Thymus (tissue), 11 donors: ENCODE measurements at regions not wholly inside any gene's neighbourhood (a gene's known extent, or its start where the extent isn't known, plus 50 kb on each side); places are given as distances from the start of the nearest gene placed in this dataset.
"Not testable (repeated sequence)": the region's sequence is repeated elsewhere in the genome, so short reads cannot be mapped to it uniquely, and the experiment has no call there.

ENCODE experiments used
- DNase-seq, 9 donors: peaks; one replicate each; pipeline ENCODE4 v3.0.0-alpha.2; 2013; ENCODE audit warnings: low spot score in 9 of 9, low read depth in 6 of 9, missing footprints in 1 of 9
- H3K27ac ChIP-seq, 2 donors: one replicate each; pipeline ENCODE4 v1.5.1; 2013; ENCODE audit warnings: control low read depth in 1 of 2, low read depth in 1 of 2, low read length in 1 of 2, mild to moderate bottlenecking in 1 of 2, moderate library complexity in 1 of 2
- H3K27me3 ChIP-seq, 2 donors: one replicate each; pipeline ENCODE4 v1.5.1; 2013; ENCODE audit warnings: low read length in 1 of 2; ENCODE audit not compliant: control insufficient read depth in 2 of 2, insufficient read depth in 1 of 2
- H3K36me3 ChIP-seq, 2 donors: one replicate each; pipeline ENCODE4 v1.5.1; 2013; ENCODE audit warnings: low read length in 1 of 2, mild to moderate bottlenecking in 1 of 2, moderate library complexity in 1 of 2; ENCODE audit not compliant: control insufficient read depth in 2 of 2, insufficient read depth in 2 of 2
- H3K4me1 ChIP-seq, 2 donors: one replicate each; pipeline ENCODE4 v1.5.1; 2013; ENCODE audit warnings: low read length in 2 of 2; ENCODE audit not compliant: control insufficient read depth in 2 of 2, insufficient read depth in 2 of 2
- H3K4me3 ChIP-seq, 2 donors: one replicate each; pipeline ENCODE4 v1.5.1; 2013; ENCODE audit warnings: low read length in 2 of 2, control low read depth in 1 of 2, mild to moderate bottlenecking in 1 of 2
- H3K9me3 ChIP-seq, 2 donors: one replicate each; pipeline ENCODE4 v1.5.1; 2013; ENCODE audit warnings: low read length in 1 of 2, mild to moderate bottlenecking in 1 of 2; ENCODE audit not compliant: control insufficient read depth in 2 of 2, insufficient read depth in 1 of 2
- WGBS: extraction: QIAGEN DNeasy Blood & Tissue Kit; methylation state at CpG from one replicate; pipeline ENCODE4 v1.1.7; 2013; 5-methylcytosine and 5-hydroxymethylcytosine counted together
- donor health status: healthy.

DNA sequence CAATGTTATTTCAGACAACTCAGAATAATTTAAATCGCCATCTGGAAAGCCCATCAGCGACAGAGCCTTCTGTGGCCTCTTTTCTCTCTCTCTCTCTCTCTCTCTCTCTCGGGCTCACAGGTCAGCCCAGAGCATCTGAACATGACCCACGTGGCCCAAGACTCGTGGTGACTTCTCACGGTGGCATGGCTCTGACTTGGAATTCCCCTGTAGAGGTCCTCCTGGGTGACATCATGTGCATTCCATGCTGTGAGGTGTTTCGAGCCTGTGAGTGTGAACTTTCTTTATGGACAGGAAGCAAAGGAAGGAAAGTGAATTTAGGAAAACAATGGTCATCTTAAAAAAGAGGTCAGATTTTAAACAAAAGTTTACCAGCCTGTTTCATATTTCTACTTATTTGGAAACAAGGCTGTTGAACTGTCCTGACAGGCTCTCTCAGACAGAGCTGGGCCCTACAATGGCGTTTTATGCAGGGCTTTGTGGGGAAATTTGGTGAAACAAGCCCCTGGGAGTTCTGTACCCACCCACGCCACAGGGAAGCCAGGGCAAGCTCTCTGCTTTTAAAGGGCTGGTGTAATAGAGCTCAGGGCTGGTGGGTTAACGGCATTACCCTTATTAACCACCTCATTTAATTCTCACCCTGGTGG lies 359.7 kb upstream of the ZNF32 start:
- no peaks in the 10 kb centered on the region for H3K36me3 ChIP-seq
- peaks cover 0 to 4% of the 10 kb centered on the region in 2 donors for H3K4me1 ChIP-seq
- H3K9me3 ChIP-seq, result no peaks in the 10 kb centered on the region
- H3K4me3 ChIP-seq, result no peak overlapping the region
- DNase-seq, result no peak
- no peak overlapping the region for H3K27ac ChIP-seq
- WGBS, result 90% methylated on average over 10 of the region's 10 CpGs
- H3K27me3 ChIP-seq, result no peaks in the 10 kb centered on the region

DNA sequence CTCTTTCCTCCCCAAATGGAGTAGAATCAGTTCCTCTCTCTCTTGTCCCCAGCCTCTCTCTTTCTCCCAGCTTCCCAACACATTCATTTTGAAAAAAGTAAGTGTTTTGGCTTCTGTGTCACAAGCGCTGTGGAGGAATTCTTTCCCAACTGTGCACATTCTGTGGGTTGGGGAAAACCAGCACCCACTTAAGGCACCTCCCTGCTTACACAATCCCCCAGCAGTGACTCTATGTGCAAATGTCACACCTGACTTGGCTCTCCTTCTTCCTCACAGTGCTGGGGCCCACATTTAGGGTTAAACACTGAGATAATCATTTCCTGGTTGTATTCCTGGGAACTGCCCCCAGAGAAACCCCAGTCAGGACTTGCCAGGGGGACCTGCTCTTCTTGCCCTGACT lies 358.1 kb upstream of the ZNF32 start:
- Histone ChIP-seq H3K27ac (no peak overlapping the region), H3K4me3 (no peak overlapping the region), H3K27me3 (no peaks in the 10 kb centered on the region), H3K4me1 (peaks cover 0 to 4% of the 10 kb centered on the region in 2 donors), H3K9me3 (no peaks in the 10 kb centered on the region), H3K36me3 (no peaks in the 10 kb centered on the region)
- 95% methylated on average over 1 of the region's 1 CpG for WGBS
- DNase-seq, result no peak

DNA sequence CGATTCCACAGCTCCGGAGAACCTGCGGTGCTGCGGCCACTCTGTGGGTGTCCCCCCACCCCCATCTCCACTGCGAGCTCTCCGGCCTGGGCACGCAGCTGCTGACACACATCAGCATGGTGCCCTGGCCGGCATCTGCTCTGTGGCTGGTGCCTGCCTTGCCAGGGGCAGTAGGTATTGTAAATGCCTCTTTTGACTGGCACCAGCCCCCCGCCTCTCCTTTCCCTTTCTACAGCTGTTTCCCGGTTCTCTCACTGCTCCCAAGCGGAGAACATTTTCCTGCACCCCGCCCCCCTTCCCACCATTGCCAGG lies 357.1 kb upstream of the ZNF32 start:
- 89% methylated on average over 12 of the region's 12 CpGs for WGBS
- no peaks in the 10 kb centered on the region for H3K36me3 ChIP-seq
- H3K4me3 ChIP-seq, result no peak overlapping the region
- H3K27ac ChIP-seq, result no peak overlapping the region
- no peaks in the 10 kb centered on the region for H3K9me3 ChIP-seq
- H3K27me3 ChIP-seq, result no peaks in the 10 kb centered on the region
- H3K4me1 ChIP-seq, result peaks cover 0 to 4% of the 10 kb centered on the region in 2 donors
- no peak for DNase-seq

DNA sequence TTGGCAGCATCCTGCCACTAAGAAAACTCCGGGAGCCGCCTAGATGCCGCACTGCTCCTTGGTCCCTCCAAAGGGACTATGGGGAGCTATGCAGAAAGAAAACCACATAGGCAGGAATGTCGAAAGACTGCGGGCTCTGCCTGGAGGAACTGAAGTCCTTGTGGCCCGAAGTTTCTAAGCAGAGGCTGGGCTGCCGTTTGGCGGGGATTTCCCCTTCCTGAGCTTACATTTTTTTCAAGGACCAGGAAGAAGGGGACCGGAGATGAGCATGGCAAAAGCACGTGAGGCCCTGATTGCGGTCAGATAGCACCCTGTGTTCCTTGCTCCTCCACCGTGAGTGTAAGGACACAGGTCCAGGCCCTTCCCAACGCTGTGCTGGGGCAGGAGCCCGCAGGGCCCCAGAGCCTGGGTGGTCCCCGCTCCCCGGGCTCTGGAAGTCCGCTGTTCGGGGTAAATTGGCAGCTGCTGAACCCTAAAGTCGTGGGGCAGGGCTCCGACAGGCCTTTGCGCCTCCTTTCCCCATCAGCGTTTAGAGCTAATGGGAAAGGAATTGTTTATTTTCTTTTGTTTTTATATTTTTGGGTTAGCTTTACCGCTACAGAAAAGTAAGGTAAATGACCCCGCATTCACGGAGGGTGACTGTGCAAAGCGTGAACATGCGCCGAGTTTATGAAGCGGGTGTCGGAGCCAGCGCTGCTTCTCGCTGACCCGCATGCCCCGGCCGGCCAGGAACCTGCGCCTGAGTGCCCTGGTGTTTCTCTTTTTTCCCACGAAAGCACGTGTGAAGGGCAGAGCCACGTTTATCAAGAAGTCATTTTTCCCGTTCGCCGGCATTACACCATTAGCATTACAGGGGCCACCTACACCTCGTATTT lies 356.5 kb upstream of the ZNF32 start:
- Histone ChIP-seq H3K4me1 (peaks cover 0 to 4% of the 10 kb centered on the region in 2 donors), H3K9me3 (no peaks in the 10 kb centered on the region), H3K27ac (no peak overlapping the region), H3K36me3 (no peaks in the 10 kb centered on the region), H3K4me3 (no peak overlapping the region), H3K27me3 (no peaks in the 10 kb centered on the region)
- DNase-seq, result no peak
- 88% methylated on average over 43 of the region's 43 CpGs for WGBS

DNA sequence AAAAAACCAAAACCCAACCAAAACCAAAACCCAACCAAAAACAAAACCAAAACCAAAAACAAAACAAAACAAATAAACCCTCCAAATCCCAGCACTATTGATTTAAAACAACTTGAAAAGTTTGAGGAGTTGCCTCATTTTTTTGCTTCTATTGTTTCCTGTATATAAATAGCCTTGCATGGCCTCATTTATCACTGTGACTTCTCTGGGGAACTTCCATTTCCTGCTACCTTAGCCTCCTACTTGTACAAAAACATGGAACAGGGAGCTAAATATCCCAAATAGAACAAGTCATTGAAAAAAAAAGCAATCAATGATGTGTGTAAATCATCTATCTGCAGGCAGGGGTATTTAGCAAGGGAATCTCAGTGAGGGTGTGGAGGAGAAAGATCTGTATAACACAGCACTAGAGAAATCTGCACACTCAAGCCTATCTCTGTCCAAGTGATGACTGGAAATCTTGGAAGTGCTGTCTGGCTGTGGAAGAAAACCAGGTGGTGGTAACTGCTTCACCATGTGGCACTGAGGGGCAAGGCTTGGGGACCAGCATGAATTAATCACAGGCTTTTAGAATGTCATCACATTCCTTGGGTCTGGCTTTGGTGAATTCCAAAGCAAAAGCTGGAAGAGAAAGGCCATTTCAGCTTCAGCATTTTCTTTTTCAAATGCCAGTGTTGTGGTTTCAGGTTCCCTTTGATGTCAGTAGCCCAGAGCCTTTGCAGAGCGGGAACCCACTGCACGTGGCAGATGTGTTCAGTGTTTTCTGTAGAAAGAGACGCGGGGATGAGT lies 349.5 kb upstream of the ZNF32 start:
- 32% methylated on average over 4 of the region's 4 CpGs for WGBS
- Histone ChIP-seq H3K4me1 (no peaks in the 10 kb centered on the region), H3K36me3 (no peaks in the 10 kb centered on the region), H3K9me3 (no peaks in the 10 kb centered on the region), H3K27me3 (no peaks in the 10 kb centered on the region), H3K27ac (no peak overlapping the region), H3K4me3 (no peak overlapping the region)
- DNase-seq, result peak in 1 of 9 donors; percentile 14

DNA sequence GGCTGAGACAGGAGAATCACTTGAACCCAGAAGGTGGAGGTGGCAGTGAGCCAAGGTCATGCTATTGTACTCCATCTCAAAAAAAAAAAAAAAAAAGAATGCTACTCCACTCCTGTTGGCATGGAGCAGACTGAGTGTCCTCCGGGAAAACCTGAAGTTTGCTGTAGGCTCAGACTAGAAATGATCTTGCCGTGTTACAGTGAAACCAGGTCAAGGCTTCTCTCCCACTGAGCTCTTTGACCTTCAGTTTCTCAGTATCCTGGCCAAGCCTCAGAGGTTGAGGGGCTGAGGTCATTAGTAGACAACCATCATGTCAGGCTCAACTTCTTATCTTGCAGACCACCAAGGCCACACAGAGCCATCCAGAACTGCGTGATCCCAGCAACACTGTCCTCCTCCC lies 348.6 kb upstream of the ZNF32 start:
- no peaks in the 10 kb centered on the region for H3K4me1 ChIP-seq
- WGBS, result 89% methylated on average over 3 of the region's 3 CpGs
- H3K4me3 ChIP-seq, result no peak overlapping the region
- no peaks in the 10 kb centered on the region for H3K36me3 ChIP-seq
- DNase-seq, result no peak
- H3K9me3 ChIP-seq, result no peaks in the 10 kb centered on the region
- H3K27ac ChIP-seq, result no peak overlapping the region
- H3K27me3 ChIP-seq, result no peaks in the 10 kb centered on the region

DNA sequence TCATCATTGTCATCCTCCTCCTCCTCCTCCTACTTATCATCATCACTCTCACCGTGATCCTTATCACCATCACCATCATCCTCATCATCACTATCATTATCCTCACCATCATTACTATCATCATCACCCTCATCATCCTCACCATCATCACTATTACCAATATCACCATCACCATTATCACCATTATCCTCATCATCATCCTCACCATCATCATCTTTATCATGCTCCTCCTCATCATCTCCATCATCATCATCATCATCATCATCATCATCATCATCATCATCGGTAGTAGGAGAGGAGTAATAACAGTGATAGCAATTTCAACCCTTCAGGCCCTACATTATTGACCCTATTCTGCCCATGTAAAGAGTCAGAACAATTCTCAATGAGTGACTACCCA lies 345.9 kb upstream of the ZNF32 start:
- Histone ChIP-seq H3K27ac (no peak overlapping the region), H3K27me3 (no peaks in the 10 kb centered on the region), H3K4me1 (no peaks in the 10 kb centered on the region), H3K4me3 (no peak overlapping the region), H3K9me3 (no peaks in the 10 kb centered on the region), H3K36me3 (no peaks in the 10 kb centered on the region)
- WGBS, result 98% methylated on average over 2 of the region's 2 CpGs
- DNase-seq, result no peak

DNA sequence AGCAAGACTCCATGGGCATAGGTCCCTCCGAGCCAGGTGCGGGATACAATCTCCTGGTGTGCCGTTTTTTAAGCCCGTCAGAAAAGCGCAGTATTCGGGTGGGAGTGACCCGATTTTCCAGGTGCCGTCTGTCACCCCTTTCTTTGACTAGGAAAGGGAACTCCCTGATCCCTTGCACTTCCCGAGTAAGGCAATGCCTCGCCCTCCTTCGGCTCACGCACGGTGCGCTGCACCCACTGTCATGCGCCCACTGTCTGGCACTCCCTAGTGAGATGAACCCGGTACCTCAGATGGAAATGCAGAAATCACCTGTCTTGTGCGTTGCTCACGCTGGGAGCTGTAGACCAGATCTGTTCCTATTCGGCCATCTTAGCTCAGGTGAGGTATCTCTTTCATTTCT lies 344.1 kb upstream of the ZNF32 start:
- H3K27ac ChIP-seq, H3K4me1 ChIP-seq, H3K27me3 ChIP-seq, H3K4me3 ChIP-seq, DNase-seq, H3K36me3 ChIP-seq, H3K9me3 ChIP-seq: not testable (repeated sequence)
- 97% methylated on average over 19 of the region's 19 CpGs for WGBS

DNA sequence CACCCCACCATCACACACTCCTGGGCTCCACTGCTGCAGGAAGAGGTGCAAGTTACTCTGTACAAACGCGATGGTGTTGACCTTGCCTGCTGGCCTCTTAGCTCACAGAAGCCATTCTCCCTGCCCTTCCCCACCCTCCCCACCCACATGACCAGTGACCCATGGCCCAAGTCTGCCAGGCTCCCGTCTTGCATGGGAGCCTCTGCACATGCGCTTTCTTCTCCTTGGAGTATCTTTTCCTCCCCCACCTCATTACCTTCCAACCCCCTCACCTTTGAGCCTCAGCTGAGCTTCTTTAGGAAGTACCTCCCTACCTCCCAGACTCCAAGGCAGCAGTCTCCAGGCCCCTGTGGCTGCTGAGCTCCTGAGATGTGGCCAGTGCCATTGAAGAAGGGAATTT lies 337.7 kb upstream of the ZNF32 start:
- no peaks in the 10 kb centered on the region for H3K36me3 ChIP-seq
- no peaks in the 10 kb centered on the region for H3K9me3 ChIP-seq
- no peak for DNase-seq
- H3K4me1 ChIP-seq, result no peaks in the 10 kb centered on the region
- WGBS, result 96% methylated on average over 4 of the region's 4 CpGs
- no peaks in the 10 kb centered on the region for H3K27me3 ChIP-seq
- H3K27ac ChIP-seq, result no peak overlapping the region
- no peak overlapping the region for H3K4me3 ChIP-seq
